MM.1S (cell line): ENCODE measurements at regions not wholly inside any gene's neighbourhood (a gene's known extent, or its start where the extent isn't known, plus 50 kb on each side); places are given as distances from the start of the nearest gene placed in this dataset.

Source experiments
- EZH2 ChIP-seq: fragments of 300-600 bp; sonication (generic); optimal IDR thresholded peaks from 2 replicates; pipeline ENCODE3; 2017; ENCODE audit warnings: low read depth, mild to moderate bottlenecking, antibody characterized with exemption, low read length, mixed read lengths
- EZH2phosphoT487 ChIP-seq: fragments of 300-600 bp; sonication (generic); IDR thresholded peaks from 2 replicates; pipeline ENCODE4 v1.6.1; 2018; ENCODE audit warnings: antibody characterized with exemption, low read length
- TF ChIP-seq, protein P1 (sequence below): fragments of 300-600 bp; sonication (generic); IDR thresholded peaks from 2 replicates; pipeline ENCODE4 v1.5.1; 2016; ENCODE audit warnings: antibody characterized with exemption, low read length, mixed read lengths

DNA sequence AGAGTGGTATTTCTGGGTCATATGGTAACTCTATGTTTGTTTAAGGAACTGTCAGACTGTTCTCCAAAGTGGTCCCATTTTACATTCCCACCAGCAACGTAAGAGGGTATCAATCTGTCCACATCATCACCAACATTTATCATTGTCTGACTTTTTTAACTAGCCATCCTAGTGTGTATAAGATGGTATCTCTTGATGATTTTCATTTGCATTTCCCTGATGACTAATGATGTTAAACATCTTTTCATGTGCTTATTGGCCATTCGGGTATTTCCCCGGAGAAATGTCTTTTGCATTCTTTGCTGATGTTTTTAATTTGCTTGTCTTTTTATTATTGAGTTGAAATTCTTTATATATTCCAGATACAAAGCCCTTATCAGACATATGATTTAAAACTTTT lies 370.1 kb upstream of the NR5A2 start:
- TF ChIP-seq, protein P1, sequence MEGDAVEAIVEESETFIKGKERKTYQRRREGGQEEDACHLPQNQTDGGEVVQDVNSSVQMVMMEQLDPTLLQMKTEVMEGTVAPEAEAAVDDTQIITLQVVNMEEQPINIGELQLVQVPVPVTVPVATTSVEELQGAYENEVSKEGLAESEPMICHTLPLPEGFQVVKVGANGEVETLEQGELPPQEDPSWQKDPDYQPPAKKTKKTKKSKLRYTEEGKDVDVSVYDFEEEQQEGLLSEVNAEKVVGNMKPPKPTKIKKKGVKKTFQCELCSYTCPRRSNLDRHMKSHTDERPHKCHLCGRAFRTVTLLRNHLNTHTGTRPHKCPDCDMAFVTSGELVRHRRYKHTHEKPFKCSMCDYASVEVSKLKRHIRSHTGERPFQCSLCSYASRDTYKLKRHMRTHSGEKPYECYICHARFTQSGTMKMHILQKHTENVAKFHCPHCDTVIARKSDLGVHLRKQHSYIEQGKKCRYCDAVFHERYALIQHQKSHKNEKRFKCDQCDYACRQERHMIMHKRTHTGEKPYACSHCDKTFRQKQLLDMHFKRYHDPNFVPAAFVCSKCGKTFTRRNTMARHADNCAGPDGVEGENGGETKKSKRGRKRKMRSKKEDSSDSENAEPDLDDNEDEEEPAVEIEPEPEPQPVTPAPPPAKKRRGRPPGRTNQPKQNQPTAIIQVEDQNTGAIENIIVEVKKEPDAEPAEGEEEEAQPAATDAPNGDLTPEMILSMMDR, result no peak
- no peak for TF ChIP-seq EZH2phosphoT487
- no peak for TF ChIP-seq EZH2
